B cell (primary cell): ENCODE measurements at regions not wholly inside any gene's neighbourhood (a gene's known extent, or its start where the extent isn't known, plus 50 kb on each side); places are given as distances from the start of the nearest gene placed in this dataset.

Source experiments
- CTCF ChIP-seq: fragments of 200-600 bp; IDR thresholded peaks from one replicate; pipeline ENCODE4 v1.8.0; 2022; ENCODE audit warnings: antibody characterized with exemption, mild to moderate bottlenecking
- EZH2 ChIP-seq: IDR thresholded peaks from 2 replicates; pipeline ENCODE4 v1.6.1; 2012; ENCODE audit warnings: borderline replicate concordance, low read depth, mild to moderate bottlenecking, moderate library complexity, low read length; ENCODE audit not compliant: insufficient read depth, poor library complexity, severe bottlenecking

GRCh38 chr5:29672678-29673077, 1520.8 kb upstream of the CDH6 start:
- TF ChIP-seq CTCF (no peak), EZH2 (no peak)
